ENCODE measurements at regions not wholly inside any gene's neighbourhood (a gene's known extent, or its start where the extent isn't known, plus 50 kb on each side); places are given as distances from the start of the nearest gene placed in this dataset.

DNA sequence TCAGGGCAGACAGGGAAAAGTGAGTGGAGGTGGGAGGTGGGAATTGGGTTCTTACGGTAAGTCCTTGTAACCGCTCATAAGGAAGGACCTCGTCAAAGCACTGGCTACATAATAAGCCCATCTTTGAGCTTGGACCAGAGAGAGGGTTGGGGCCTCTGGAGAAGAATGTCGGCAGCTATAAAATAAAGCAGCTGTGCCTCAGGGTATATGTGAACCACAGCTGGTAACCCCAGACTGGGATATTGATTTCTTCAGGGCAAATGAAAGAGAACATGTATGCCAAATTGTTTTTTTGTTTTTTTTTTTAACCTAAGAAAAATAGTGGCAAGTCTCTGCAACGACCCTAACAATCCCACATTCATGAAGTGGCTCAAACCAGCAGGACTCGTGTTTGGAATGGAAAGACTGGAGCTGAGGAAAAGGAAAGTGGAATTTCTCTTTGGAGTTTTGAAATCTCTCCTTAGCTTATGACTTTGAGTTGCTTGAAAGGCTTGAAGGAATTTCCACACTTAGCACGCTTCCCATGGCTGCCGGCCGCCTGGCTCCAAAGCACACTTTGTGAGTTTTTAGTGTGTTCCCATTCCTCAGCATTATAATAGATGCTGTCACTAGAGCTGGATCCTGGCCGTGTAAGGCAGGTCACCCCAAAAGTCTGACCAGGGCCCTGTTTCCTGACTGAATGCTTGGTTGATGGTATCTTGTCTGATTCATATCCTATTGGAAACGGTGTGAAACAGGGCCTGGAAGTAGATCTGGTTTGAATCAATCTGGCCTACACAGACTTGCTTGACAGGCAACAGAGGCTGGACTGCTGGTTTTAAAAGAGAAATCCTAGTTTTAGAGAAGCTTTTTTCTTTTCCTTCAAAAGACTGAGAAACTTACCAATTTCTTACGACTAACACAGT is 244.7 kb downstream of the MSRB3 start:
- TF ChIP-seq, protein P1, sequence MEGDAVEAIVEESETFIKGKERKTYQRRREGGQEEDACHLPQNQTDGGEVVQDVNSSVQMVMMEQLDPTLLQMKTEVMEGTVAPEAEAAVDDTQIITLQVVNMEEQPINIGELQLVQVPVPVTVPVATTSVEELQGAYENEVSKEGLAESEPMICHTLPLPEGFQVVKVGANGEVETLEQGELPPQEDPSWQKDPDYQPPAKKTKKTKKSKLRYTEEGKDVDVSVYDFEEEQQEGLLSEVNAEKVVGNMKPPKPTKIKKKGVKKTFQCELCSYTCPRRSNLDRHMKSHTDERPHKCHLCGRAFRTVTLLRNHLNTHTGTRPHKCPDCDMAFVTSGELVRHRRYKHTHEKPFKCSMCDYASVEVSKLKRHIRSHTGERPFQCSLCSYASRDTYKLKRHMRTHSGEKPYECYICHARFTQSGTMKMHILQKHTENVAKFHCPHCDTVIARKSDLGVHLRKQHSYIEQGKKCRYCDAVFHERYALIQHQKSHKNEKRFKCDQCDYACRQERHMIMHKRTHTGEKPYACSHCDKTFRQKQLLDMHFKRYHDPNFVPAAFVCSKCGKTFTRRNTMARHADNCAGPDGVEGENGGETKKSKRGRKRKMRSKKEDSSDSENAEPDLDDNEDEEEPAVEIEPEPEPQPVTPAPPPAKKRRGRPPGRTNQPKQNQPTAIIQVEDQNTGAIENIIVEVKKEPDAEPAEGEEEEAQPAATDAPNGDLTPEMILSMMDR (IDR thresholded peaks at IDR 0.05), result no peak
- no peak for TF ChIP-seq POLR2A (IDR thresholded peaks at IDR 0.05)
